ENCODE measurements at regions not wholly inside any gene's neighbourhood (a gene's known extent, or its start where the extent isn't known, plus 50 kb on each side); places are given as distances from the start of the nearest gene placed in this dataset.
"Not testable (repeated sequence)": the region's sequence is repeated elsewhere in the genome, so short reads cannot be mapped to it uniquely, and the experiment has no call there.

DNA sequence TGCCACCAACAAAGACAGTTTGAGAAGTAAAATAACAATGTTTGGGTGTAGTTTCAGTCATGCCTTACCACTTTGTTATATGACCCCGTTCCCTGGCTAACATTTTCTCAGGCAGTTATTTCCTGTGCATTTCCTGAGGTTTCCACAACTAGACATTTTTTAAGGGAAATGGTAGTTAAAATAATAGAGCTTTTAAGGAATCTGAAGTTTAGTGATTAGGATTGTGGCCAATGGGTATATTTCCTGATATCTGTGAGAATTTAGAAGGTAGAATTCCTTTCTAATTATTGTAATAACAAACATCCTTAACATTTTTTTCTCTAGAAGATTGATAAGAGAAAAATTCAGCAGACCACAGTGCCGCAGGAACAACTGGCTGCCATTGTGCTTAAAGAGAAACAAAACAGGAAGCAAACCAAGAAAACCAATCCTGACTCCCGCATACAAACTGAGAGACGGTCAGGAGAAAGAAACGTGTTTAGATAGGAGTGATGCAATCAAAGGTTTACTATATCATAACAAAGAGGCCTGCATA lies 193.6 kb downstream of the MBL2 start:
- no peak overlapping the region for H2AFZ ChIP-seq (ENCODE audit: low read depth, low read length)
- no peak overlapping the region for H3K4me2 ChIP-seq (ENCODE audit: low read length)
- H3K36me3 ChIP-seq (ENCODE audit: insufficient read depth, low read length), result no peaks in the 10 kb centered on the region
- no peaks in the 10 kb centered on the region for H3K27me3 ChIP-seq (ENCODE audit: insufficient read depth, low read depth, low read length)
- no peaks in the 10 kb centered on the region for H3K9me3 ChIP-seq (ENCODE audit: low read length)
- no peaks in the 10 kb centered on the region for H3K79me2 ChIP-seq (replicated peaks; ENCODE audit: insufficient read depth, low read length)
- H3K27ac ChIP-seq (ENCODE audit: low read length), result no peak overlapping the region
- no peak overlapping the region for H3K4me3 ChIP-seq (ENCODE audit: low read length)
- no peak overlapping the region for H3K9ac ChIP-seq (ENCODE audit: low read length)
- H3F3A ChIP-seq (ENCODE audit: insufficient read depth, low read length, poor library complexity, severe bottlenecking), result no peaks in the 10 kb centered on the region
- no peaks in the 10 kb centered on the region for H3K9me2 ChIP-seq (ENCODE audit: insufficient read depth, low read length)
- TF ChIP-seq EZH2 (IDR thresholded peaks at IDR 0.05; ENCODE audit: borderline replicate concordance, insufficient read depth, low read length, poor library complexity, severe bottlenecking) (no peak), POLR2AphosphoS5 (IDR thresholded peaks at IDR 0.05) (no peak), MXI1 (conservative IDR thresholded peaks at IDR 0.05; ENCODE audit: poor library complexity, severe bottlenecking) (no peak), TAF1 (IDR thresholded peaks at IDR 0.05; ENCODE audit: low read depth) (no peak), RAD21 (conservative IDR thresholded peaks at IDR 0.05) (no peak), EP300 (conservative IDR thresholded peaks at IDR 0.05; ENCODE audit: poor library complexity, severe bottlenecking) (no peak), SMC3 (conservative IDR thresholded peaks at IDR 0.05; ENCODE audit: poor library complexity) (no peak)
- TF ChIP-seq, protein P1, sequence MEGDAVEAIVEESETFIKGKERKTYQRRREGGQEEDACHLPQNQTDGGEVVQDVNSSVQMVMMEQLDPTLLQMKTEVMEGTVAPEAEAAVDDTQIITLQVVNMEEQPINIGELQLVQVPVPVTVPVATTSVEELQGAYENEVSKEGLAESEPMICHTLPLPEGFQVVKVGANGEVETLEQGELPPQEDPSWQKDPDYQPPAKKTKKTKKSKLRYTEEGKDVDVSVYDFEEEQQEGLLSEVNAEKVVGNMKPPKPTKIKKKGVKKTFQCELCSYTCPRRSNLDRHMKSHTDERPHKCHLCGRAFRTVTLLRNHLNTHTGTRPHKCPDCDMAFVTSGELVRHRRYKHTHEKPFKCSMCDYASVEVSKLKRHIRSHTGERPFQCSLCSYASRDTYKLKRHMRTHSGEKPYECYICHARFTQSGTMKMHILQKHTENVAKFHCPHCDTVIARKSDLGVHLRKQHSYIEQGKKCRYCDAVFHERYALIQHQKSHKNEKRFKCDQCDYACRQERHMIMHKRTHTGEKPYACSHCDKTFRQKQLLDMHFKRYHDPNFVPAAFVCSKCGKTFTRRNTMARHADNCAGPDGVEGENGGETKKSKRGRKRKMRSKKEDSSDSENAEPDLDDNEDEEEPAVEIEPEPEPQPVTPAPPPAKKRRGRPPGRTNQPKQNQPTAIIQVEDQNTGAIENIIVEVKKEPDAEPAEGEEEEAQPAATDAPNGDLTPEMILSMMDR (IDR thresholded peaks at IDR 0.05; ENCODE audit: poor library complexity, severe bottlenecking), result no peak
- TF ChIP-seq, protein P2, sequence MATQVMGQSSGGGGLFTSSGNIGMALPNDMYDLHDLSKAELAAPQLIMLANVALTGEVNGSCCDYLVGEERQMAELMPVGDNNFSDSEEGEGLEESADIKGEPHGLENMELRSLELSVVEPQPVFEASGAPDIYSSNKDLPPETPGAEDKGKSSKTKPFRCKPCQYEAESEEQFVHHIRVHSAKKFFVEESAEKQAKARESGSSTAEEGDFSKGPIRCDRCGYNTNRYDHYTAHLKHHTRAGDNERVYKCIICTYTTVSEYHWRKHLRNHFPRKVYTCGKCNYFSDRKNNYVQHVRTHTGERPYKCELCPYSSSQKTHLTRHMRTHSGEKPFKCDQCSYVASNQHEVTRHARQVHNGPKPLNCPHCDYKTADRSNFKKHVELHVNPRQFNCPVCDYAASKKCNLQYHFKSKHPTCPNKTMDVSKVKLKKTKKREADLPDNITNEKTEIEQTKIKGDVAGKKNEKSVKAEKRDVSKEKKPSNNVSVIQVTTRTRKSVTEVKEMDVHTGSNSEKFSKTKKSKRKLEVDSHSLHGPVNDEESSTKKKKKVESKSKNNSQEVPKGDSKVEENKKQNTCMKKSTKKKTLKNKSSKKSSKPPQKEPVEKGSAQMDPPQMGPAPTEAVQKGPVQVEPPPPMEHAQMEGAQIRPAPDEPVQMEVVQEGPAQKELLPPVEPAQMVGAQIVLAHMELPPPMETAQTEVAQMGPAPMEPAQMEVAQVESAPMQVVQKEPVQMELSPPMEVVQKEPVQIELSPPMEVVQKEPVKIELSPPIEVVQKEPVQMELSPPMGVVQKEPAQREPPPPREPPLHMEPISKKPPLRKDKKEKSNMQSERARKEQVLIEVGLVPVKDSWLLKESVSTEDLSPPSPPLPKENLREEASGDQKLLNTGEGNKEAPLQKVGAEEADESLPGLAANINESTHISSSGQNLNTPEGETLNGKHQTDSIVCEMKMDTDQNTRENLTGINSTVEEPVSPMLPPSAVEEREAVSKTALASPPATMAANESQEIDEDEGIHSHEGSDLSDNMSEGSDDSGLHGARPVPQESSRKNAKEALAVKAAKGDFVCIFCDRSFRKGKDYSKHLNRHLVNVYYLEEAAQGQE (IDR thresholded peaks at IDR 0.05; ENCODE audit: borderline replicate concordance), result no peak
- H4K20me1 ChIP-seq (ENCODE audit: insufficient read depth), result no peaks in the 10 kb centered on the region

DNA sequence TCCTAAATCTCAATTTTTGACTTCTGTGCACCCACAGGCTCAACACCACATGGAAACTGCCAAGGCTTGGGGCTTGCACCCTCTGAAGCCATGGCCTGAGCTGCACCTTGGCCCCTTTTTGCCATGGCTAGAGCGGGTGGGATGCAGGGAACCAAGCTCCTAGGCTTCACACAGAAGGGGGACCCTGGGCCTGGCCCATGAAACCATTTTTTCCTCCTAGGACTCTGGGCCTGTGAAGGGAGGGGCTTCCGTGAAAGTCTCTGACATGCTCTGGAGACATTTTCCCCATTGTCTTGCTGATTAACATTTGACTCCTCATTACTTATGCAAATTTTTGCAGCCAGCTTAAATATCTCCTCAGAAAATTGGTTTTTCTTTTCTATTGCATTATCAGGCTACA lies 190.9 kb downstream of the MBL2 start:
- H3K9ac ChIP-seq (ENCODE audit: low read length); H2AFZ ChIP-seq (ENCODE audit: low read depth, low read length); H3K4me2 ChIP-seq (ENCODE audit: low read length); H3K27ac ChIP-seq (ENCODE audit: low read length); H3K36me3 ChIP-seq (ENCODE audit: insufficient read depth, low read length); H3K4me3 ChIP-seq (ENCODE audit: low read length); H3K9me2 ChIP-seq (ENCODE audit: insufficient read depth, low read length); H3K27me3 ChIP-seq (ENCODE audit: insufficient read depth, low read depth, low read length); H3K79me2 ChIP-seq (replicated peaks; ENCODE audit: insufficient read depth, low read length); H4K20me1 ChIP-seq (ENCODE audit: insufficient read depth); H3F3A ChIP-seq (ENCODE audit: insufficient read depth, low read length, poor library complexity, severe bottlenecking); H3K9me3 ChIP-seq (ENCODE audit: low read length): not testable (repeated sequence)

DNA sequence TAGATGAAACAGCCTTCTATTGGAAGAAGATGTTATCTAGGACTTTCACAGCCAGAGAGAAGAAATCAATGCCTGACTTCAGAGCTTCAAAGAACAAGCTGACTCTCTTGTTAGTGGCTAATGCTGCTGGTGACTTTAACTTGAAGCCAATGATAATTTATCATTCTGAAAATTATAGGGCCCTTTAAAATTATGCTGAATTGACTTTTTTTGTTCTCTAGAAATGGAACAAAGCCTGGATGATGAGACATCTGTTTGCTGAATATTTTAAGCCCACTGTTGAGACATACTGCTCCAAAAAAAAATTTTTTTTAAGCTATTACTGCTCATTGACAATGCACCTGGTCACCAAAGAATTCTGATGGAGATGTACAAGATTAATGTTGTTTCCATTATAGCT lies 189.2 kb downstream of the MBL2 start:
- H3K27me3 ChIP-seq (ENCODE audit: insufficient read depth, low read depth, low read length), result no peaks in the 10 kb centered on the region
- no peak overlapping the region for H3K4me2 ChIP-seq (ENCODE audit: low read length)
- H3K36me3 ChIP-seq (ENCODE audit: insufficient read depth, low read length), result no peaks in the 10 kb centered on the region
- no peaks in the 10 kb centered on the region for H4K20me1 ChIP-seq (ENCODE audit: insufficient read depth)
- H3K4me3 ChIP-seq (ENCODE audit: low read length), result no peak overlapping the region
- H3F3A ChIP-seq (ENCODE audit: insufficient read depth, low read length, poor library complexity, severe bottlenecking), result no peaks in the 10 kb centered on the region
- no peak overlapping the region for H3K9ac ChIP-seq (ENCODE audit: low read length)
- H3K9me2 ChIP-seq (ENCODE audit: insufficient read depth, low read length), result no peaks in the 10 kb centered on the region
- no peak overlapping the region for H3K27ac ChIP-seq (ENCODE audit: low read length)
- no peak overlapping the region for H2AFZ ChIP-seq (ENCODE audit: low read depth, low read length)
- H3K79me2 ChIP-seq (replicated peaks; ENCODE audit: insufficient read depth, low read length), result no peaks in the 10 kb centered on the region
- TF ChIP-seq, protein P2 (IDR thresholded peaks at IDR 0.05; ENCODE audit: borderline replicate concordance), result no peak
- TF ChIP-seq EP300 (conservative IDR thresholded peaks at IDR 0.05; ENCODE audit: poor library complexity, severe bottlenecking), result no peak
- no peak for TF ChIP-seq EZH2 (IDR thresholded peaks at IDR 0.05; ENCODE audit: borderline replicate concordance, insufficient read depth, low read length, poor library complexity, severe bottlenecking)
- no peak for TF ChIP-seq SMC3 (conservative IDR thresholded peaks at IDR 0.05; ENCODE audit: poor library complexity)
- TF ChIP-seq MXI1 (conservative IDR thresholded peaks at IDR 0.05; ENCODE audit: poor library complexity, severe bottlenecking), result no peak
- TF ChIP-seq, protein P1 (IDR thresholded peaks at IDR 0.05; ENCODE audit: poor library complexity, severe bottlenecking), result no peak
- no peak for TF ChIP-seq RAD21 (conservative IDR thresholded peaks at IDR 0.05)
- no peak for TF ChIP-seq TAF1 (IDR thresholded peaks at IDR 0.05; ENCODE audit: low read depth)
- no peak for TF ChIP-seq POLR2AphosphoS5 (IDR thresholded peaks at IDR 0.05)
- H3K9me3 ChIP-seq (ENCODE audit: low read length), result no peaks in the 10 kb centered on the region

Data from neural cell (in vitro differentiated cells).